ENCODE measurements at regions not wholly inside any gene's neighbourhood (a gene's known extent, or its start where the extent isn't known, plus 50 kb on each side); places are given as distances from the start of the nearest gene placed in this dataset.

DNA sequence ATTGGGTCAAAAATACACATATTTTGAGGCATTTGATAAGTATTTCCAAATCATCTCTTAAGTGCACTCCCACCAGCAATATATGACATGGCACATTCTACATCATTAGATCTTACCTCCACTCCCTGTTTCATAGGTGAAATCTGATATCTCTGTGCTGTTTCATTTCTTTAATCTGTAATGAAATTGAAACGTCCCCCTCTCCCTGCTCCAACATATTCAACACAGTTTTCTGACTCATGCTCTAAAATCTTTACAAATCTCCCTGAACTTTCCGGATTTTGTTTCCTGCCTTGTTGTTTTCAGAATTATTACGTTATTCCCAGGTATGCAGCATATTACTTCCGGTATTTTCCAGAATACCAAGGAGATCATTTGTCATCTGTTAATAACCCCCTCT is 66.1 kb upstream of the AKT3 start (continued):
- TF ChIP-seq, protein P1, sequence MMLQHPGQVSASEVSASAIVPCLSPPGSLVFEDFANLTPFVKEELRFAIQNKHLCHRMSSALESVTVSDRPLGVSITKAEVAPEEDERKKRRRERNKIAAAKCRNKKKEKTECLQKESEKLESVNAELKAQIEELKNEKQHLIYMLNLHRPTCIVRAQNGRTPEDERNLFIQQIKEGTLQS (IDR thresholded peaks at IDR 0.05), result no peak
- TF ChIP-seq JUND (IDR thresholded peaks at IDR 0.05) (no peak), RAD21 (IDR thresholded peaks at IDR 0.05; ENCODE audit: low read depth) (no peak), ZNF274 (IDR thresholded peaks at IDR 0.05; ENCODE audit: low read depth, low read length) (no peak), TCF7L2 (IDR thresholded peaks at IDR 0.05; ENCODE audit: borderline replicate concordance, extremely low read depth, insufficient read depth, insufficient read length) (no peak), EZH2phosphoT487 (IDR thresholded peaks at IDR 0.05; ENCODE audit: borderline replicate concordance) (no peak), SP1 (IDR thresholded peaks at IDR 0.05; ENCODE audit: low read depth) (no peak), CEBPB (IDR thresholded peaks at IDR 0.05; ENCODE audit: low read depth) (no peak), EGR1 (IDR thresholded peaks at IDR 0.05; ENCODE audit: low read depth) (no peak)
- TF ChIP-seq, protein P2, sequence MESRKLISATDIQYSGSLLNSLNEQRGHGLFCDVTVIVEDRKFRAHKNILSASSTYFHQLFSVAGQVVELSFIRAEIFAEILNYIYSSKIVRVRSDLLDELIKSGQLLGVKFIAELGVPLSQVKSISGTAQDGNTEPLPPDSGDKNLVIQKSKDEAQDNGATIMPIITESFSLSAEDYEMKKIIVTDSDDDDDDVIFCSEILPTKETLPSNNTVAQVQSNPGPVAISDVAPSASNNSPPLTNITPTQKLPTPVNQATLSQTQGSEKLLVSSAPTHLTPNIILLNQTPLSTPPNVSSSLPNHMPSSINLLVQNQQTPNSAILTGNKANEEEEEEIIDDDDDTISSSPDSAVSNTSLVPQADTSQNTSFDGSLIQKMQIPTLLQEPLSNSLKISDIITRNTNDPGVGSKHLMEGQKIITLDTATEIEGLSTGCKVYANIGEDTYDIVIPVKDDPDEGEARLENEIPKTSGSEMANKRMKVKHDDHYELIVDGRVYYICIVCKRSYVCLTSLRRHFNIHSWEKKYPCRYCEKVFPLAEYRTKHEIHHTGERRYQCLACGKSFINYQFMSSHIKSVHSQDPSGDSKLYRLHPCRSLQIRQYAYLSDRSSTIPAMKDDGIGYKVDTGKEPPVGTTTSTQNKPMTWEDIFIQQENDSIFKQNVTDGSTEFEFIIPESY (IDR thresholded peaks at IDR 0.05; ENCODE audit: extremely low read depth, insufficient replicate concordance, low read length), result no peak

DNA sequence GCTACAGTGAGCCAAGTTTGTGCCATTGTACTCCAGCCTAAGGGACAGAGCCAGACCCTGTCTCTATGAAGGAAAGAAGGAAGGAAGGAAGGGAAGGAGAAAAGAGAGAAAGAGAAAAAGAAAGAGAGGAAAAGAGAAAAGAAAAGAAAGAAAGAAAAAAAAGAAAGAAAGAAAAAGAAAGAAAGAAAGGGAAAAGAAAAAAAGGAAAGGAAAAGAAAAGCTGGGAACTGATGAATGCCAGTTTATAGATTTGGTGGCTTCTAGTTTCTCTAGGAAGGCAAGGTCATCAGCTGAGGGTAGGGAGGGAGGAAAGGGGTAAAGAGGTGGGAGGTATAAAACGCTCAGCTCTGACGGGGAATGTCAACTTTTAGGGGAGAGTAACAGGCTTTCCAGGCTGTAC is 62.3 kb upstream of the AKT3 start:
- Histone ChIP-seq H3K9me3 (ENCODE audit: control insufficient read depth in 1 of 2, insufficient read depth in 1 of 2, low read depth in 1 of 2, low read length in 2 of 2) (no peaks in the 10 kb centered on the region), H3K4me2 (ENCODE audit: low read length) (no peak overlapping the region), H3K9ac (ENCODE audit: low read length) (no peak overlapping the region), H3K36me3 (ENCODE audit: control insufficient read depth in 1 of 2, insufficient read depth in 2 of 2, low read length in 2 of 2) (no peaks in the 10 kb centered on the region), H3K27ac (ENCODE audit: low read depth, low read length) (no peak overlapping the region), H3K4me1 (ENCODE audit: control insufficient read depth in 1 of 2, insufficient read depth in 2 of 2, low read length in 2 of 2) (no peaks in the 10 kb centered on the region), H3K79me2 (ENCODE audit: insufficient read depth, low read length) (no peaks in the 10 kb centered on the region), H4K20me1 (ENCODE audit: insufficient read depth) (no peaks in the 10 kb centered on the region), H3K4me3 (replicated peaks in 1 of 2; ENCODE audit: low read depth in 1 of 2, low read length in 2 of 2) (no peak overlapping the region), H3K27me3 (ENCODE audit: insufficient read depth, low read length) (peaks cover 31% of the 10 kb centered on the region), H2AFZ (ENCODE audit: low read depth, low read length, poor library complexity, severe bottlenecking) (no peak overlapping the region), H3K9me2 (ENCODE audit: insufficient read depth) (no peaks in the 10 kb centered on the region)
- DNase-seq (ENCODE audit: low read depth, low spot score), result no peak
- POLR2A ChIA-PET, result no interaction called here
- RAD21 ChIA-PET (ENCODE audit: low non-redundant PET in 1 of 2, low total read pairs in 2 of 2, uncharacterized antibody in 2 of 2, unreplicated experiment in 2 of 2), result no interaction called here
- CTCF ChIA-PET, result no interaction called here
- intact Hi-C loops (cut with micrococcal nuclease), result no loop called here
- no TSS peak for BruUV-seq (replicated peaks)
- no peak for ATAC-seq
- TF ChIP-seq SRF (IDR thresholded peaks at IDR 0.05; ENCODE audit: low read depth) (no peak), EZH2 (IDR thresholded peaks at IDR 0.05) (no peak), RAD21 (IDR thresholded peaks at IDR 0.05; ENCODE audit: low read depth) (no peak), CEBPB (IDR thresholded peaks at IDR 0.05; ENCODE audit: low read depth) (no peak), FOSL1 (IDR thresholded peaks at IDR 0.05; ENCODE audit: low read depth) (no peak), ZNF274 (IDR thresholded peaks at IDR 0.05; ENCODE audit: low read depth, low read length) (no peak), EZH2phosphoT487 (IDR thresholded peaks at IDR 0.05; ENCODE audit: borderline replicate concordance) (no peak)
- TF ChIP-seq, protein P2 (IDR thresholded peaks at IDR 0.05; ENCODE audit: extremely low read depth, insufficient replicate concordance, low read length), result no peak
- TF ChIP-seq, protein P3, sequence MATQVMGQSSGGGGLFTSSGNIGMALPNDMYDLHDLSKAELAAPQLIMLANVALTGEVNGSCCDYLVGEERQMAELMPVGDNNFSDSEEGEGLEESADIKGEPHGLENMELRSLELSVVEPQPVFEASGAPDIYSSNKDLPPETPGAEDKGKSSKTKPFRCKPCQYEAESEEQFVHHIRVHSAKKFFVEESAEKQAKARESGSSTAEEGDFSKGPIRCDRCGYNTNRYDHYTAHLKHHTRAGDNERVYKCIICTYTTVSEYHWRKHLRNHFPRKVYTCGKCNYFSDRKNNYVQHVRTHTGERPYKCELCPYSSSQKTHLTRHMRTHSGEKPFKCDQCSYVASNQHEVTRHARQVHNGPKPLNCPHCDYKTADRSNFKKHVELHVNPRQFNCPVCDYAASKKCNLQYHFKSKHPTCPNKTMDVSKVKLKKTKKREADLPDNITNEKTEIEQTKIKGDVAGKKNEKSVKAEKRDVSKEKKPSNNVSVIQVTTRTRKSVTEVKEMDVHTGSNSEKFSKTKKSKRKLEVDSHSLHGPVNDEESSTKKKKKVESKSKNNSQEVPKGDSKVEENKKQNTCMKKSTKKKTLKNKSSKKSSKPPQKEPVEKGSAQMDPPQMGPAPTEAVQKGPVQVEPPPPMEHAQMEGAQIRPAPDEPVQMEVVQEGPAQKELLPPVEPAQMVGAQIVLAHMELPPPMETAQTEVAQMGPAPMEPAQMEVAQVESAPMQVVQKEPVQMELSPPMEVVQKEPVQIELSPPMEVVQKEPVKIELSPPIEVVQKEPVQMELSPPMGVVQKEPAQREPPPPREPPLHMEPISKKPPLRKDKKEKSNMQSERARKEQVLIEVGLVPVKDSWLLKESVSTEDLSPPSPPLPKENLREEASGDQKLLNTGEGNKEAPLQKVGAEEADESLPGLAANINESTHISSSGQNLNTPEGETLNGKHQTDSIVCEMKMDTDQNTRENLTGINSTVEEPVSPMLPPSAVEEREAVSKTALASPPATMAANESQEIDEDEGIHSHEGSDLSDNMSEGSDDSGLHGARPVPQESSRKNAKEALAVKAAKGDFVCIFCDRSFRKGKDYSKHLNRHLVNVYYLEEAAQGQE (IDR thresholded peaks at IDR 0.05; ENCODE audit: low read depth), result no peak
- TF ChIP-seq, protein P4, sequence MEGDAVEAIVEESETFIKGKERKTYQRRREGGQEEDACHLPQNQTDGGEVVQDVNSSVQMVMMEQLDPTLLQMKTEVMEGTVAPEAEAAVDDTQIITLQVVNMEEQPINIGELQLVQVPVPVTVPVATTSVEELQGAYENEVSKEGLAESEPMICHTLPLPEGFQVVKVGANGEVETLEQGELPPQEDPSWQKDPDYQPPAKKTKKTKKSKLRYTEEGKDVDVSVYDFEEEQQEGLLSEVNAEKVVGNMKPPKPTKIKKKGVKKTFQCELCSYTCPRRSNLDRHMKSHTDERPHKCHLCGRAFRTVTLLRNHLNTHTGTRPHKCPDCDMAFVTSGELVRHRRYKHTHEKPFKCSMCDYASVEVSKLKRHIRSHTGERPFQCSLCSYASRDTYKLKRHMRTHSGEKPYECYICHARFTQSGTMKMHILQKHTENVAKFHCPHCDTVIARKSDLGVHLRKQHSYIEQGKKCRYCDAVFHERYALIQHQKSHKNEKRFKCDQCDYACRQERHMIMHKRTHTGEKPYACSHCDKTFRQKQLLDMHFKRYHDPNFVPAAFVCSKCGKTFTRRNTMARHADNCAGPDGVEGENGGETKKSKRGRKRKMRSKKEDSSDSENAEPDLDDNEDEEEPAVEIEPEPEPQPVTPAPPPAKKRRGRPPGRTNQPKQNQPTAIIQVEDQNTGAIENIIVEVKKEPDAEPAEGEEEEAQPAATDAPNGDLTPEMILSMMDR (IDR thresholded peaks at IDR 0.05 in 2 of 3, conservative IDR thresholded peaks at IDR 0.05 in 1 of 3; ENCODE audit: borderline replicate concordance in 1 of 3, insufficient read depth in 1 of 3, low read depth in 2 of 3, low read length in 2 of 3), result no peak
